Omental fat pad (tissue), 3 donors: ENCODE measurements at regions not wholly inside any gene's neighbourhood (a gene's known extent, or its start where the extent isn't known, plus 50 kb on each side); places are given as distances from the start of the nearest gene placed in this dataset.

Source experiments
- ATAC-seq: fragments of 150-250 bp; one replicate; pipeline ENCODE4 v1.9.1; 2016; ENCODE audit warnings: mild to moderate bottlenecking, moderate library complexity; ENCODE audit not compliant: low FRiP score
- DNase-seq: peaks from one replicate; pipeline ENCODE4 v3.0.0-alpha.2; 2019; ENCODE audit warnings: low spot score
- CTCF ChIP-seq, 3 donors: fragments of 450-650 bp; IDR thresholded peaks; one replicate each; pipeline ENCODE4 v1.5.1; 2016 to 2017; ENCODE audit warnings: antibody characterized with exemption in 3 of 3, mild to moderate bottlenecking in 3 of 3, moderate library complexity in 2 of 3

- DNase-seq (no peak), ATAC-seq (no peak)
- no peak for TF ChIP-seq CTCF (IDR thresholded peaks at IDR 0.05)
Observed at GRCh38 chr19:56959205-56959604, 118.7 kb upstream of the PEG3 start.

GRCh38 chr19:56960959-56961543 is 120.5 kb upstream of the PEG3 start:
- no peak for DNase-seq
- no peak for ATAC-seq
- no peak for TF ChIP-seq CTCF (IDR thresholded peaks at IDR 0.05)

- DNase-seq, result no peak
- no peak for TF ChIP-seq CTCF (IDR thresholded peaks at IDR 0.05)
- no peak for ATAC-seq
Observed at GRCh38 chr19:56964410-56964920, 123.9 kb upstream of the PEG3 start.

- no peak for DNase-seq
- no peak for TF ChIP-seq CTCF (IDR thresholded peaks at IDR 0.05)
- no peak for ATAC-seq
Observed at GRCh38 chr19:56966225-56966696, 125.7 kb upstream of the PEG3 start.

GRCh38 chr19:56966697-56967299 is 126.3 kb upstream of the PEG3 start:
- DNase-seq (no peak), ATAC-seq (no peak)
- no peak for TF ChIP-seq CTCF (IDR thresholded peaks at IDR 0.05)

GRCh38 chr19:56969156-56969555 is 128.6 kb upstream of the PEG3 start:
- ATAC-seq (no peak), DNase-seq (no peak)
- no peak for TF ChIP-seq CTCF (IDR thresholded peaks at IDR 0.05)

- ATAC-seq, result peak; percentile 62
- no peak for TF ChIP-seq CTCF (IDR thresholded peaks at IDR 0.05)
- no peak for DNase-seq
Observed at GRCh38 chr19:56969759-56970178, 129.2 kb upstream of the PEG3 start.
